Fibroblast of skin of scalp (primary cell): ENCODE measurements at regions not wholly inside any gene's neighbourhood (a gene's known extent, or its start where the extent isn't known, plus 50 kb on each side); places are given as distances from the start of the nearest gene placed in this dataset.

ENCODE experiments used
- DNase-seq: peaks from one replicate; pipeline ENCODE4 v3.0.0-alpha.2; 2013

GRCh38 chr11:45037434-45038005, 86.8 kb upstream of the TP53I11 start:
- no peak for DNase-seq

DNA sequence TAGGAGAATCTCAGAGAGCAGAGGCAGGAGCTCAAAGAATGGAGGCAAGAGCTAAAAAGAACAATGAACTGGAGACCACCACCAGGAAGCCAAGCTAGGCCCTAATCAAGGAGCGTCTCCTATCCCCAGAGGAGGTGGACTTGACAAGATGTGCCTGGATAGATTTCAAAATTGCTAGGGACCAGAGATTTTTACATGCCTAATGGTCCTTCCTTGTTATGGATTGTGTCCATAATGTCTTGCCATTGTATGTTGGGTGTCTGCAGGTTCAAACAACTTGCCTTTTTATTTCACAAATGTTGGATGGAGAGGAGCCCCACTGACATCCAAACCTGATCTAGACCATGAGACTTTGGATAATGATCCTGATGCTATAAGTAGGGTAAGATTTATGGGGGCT, 88.2 kb upstream of the TP53I11 start:
- DNase-seq, result no peak

DNA sequence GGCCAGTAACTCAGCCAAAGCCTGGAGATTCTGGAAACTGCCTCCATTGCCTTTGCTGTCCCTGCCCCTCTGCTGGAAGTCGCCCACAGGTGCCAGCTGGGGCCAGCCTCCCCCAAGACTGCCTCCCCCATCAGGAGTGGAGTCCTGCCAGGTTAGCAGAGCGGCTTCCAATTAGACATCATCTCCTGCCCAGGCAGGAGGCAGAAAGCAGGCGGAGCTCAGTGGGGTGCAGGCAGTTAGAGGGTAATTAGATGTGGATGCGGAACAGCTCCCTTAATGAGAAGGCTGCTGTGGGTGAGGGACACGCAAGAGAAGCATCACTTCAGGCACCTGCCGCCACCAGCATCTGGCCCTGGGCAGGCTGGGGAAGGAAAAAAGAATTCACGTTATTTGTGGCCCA, 90.9 kb upstream of the TP53I11 start:
- no peak for DNase-seq

DNA sequence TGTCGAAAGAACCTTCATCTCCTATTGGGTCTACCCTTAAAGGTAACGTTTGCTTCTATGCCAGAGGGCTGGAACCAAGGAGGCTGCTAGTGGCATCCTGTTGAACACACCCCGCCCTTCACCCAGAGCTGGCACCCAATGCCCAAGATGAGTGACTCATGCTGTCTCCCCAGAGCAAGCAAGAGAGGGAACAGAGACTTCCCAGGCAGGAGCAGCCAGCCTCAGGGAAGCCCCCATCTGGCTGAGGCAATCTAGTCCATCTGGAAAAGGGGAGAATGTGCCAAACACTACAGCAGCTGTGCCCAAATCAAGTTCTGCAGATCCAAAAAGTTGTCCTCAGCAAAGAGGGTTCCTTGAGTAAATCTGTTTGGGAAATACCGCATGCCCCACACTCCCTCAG, 91.9 kb upstream of the TP53I11 start:
- no peak for DNase-seq

GRCh38 chr11:45043755-45044475, 93.2 kb upstream of the TP53I11 start:
- DNase-seq, result no peak

GRCh38 chr11:45045683-45046471, 95.2 kb upstream of the TP53I11 start:
- DNase-seq, result peak; percentile 32

DNA sequence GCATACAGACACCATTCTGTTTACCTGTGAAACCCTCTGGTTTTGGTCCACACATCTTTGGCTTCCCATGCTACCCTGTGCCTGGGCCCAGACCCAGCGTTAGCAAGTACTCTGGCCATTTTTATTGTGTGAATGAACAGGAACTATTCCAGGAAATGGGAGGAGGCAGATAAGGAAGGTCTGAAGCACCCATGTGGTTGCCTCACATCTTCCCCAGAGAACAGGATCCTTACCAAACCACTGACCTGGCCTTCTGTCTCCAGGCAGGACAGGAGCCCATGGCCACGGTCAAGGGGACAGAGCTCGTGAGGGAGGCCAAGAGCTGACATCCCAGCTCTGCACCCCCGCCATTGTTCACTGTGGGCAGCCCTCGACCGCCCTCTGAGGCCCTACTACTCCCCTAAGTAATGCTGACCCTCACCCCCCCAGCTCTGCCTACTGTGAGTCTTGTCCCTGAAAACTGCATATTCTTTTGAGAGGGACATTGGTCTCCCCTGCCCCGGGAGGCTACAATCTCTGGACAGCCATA, 97.7 kb upstream of the TP53I11 start:
- no peak for DNase-seq

DNA sequence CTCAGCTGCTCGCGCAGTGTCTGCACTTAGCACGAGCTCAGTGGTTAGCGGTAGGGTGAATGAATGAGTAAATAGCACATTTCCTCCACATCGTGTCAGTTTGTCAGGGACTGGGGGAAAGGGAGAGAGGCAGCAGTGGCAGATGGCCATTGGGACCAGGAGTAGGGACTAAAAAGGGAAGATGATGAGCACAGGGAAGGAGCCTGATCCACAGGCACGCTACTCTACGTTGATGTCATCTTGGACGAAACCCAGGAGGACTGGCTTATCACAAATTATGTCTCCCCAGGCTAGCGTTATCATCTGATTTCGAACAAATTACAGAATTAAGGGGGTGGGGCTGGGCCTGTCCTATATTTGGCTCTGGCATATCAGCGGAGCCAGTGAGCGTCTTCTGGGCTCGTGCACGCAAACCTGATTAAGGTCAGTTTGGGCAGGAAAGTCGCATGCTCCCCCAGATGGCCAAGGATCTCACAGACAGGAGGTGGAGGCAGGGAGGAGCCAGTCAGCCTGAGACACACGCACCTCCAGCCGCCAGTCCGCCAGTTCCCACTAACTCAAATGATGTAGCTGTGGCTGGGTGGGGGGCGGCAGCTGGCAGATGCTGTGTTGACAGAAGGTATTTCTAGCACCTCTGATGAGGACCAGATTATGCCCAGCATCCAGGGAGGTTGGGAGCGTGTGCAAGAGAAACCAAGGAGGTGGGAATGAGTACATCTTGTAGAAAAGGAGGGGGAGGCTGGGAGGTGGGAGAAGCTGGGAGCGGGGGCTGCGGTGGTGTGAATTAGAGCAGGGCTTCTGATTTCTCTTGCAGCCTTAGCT, 97.4 kb upstream of the PRDM11 start:
- DNase-seq, result peak; percentile 56

DNA sequence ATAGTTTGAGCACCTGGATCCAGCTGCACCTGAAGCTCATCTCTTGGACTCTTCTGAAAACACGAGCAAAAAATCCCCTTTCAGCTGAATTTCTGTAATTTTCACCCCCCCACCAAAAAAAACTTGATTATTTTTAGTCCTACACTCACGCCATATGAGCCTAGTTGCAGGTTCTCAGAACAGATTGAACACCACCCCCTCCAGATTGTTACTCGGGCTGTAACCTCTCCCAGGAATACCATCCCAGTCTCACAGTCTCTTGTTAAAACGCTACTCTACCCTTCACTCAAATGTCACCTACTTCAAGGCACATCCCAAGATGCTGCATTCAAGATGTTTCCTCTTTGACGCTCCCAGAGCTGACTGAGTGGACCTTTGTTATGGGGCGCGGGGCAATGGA, 96.3 kb upstream of the PRDM11 start:
- DNase-seq, result no peak

DNA sequence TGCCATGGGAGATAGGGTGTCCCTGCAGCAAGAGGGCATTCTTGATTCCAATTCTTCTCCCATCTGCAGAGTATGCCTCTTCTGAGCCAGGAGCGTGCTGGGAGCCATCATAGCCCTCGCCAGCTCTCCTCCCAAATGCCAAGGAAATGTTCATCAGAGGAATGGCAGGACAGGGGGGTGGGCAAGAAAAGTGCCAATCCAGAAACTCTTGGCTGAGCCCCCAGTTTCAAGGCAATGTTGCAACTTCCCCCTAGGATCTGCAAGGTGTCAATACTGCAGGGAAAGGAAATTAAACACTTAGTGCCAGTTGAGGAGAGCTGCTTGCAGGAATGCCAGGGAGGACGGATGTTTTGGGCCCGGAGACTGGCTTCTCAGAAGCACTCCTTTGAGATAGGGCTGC, 94.8 kb upstream of the PRDM11 start:
- no peak for DNase-seq

DNA sequence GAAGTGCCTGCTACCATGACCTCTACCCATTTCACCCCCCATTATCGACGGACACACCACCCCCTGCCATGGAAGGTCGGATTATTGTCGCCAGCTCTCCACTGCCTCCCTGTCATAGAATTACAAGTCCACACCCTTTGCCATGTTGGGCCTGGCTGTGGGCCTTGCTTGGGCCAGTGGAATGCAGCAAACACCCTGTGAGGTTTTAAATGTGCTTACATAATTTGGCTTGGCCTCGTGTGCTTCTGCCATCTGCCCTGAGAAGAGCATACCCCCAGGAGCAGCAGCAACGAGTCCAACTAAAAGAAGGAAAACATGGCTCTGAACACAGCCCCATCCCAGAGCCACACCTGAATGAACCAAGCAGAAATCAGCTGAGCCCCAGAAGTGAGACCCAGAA, 94.1 kb upstream of the PRDM11 start:
- DNase-seq, result no peak

DNA sequence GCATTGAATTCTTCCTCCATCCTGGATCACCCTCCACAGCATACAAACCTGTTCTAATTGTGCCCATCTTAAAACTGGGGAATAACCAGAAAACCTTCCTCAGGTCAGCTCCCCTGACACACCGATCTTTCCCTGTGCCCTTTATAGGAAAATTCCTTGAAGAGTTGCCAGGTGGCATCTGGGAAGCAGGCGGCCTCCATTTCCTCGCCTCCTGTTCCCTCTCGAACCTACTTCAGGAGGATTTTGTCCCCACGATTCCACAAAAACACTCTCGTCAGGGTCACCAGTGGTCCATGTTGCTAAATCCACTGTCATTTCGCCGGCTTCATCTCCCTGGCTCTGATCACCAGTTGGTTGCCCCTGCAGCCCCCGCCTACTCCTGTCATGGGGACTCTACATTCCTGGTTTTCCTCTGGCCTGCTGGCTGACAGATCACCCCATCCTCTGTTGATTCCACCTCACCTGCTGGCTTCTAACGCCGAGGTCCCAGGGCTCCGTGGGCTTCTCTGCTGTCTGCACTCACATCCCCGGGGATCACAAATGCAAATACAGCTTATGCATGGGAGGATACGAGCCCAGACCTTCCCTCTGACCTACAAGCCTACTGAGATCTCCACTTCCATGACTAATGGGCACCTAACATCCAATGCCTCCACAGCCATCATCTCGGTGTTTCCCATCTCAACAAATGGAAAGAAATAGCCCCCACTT, 92.5 kb upstream of the PRDM11 start:
- no peak for DNase-seq

- no peak for DNase-seq
Observed at GRCh38 chr11:45054956-45055355, 91.5 kb upstream of the PRDM11 start.

GRCh38 chr11:45056529-45056928, 89.9 kb upstream of the PRDM11 start:
- DNase-seq, result no peak

GRCh38 chr11:45057938-45058646, 88.3 kb upstream of the PRDM11 start:
- DNase-seq, result no peak

- no peak for DNase-seq
Observed at GRCh38 chr11:45058647-45058950, 87.8 kb upstream of the PRDM11 start.

DNA sequence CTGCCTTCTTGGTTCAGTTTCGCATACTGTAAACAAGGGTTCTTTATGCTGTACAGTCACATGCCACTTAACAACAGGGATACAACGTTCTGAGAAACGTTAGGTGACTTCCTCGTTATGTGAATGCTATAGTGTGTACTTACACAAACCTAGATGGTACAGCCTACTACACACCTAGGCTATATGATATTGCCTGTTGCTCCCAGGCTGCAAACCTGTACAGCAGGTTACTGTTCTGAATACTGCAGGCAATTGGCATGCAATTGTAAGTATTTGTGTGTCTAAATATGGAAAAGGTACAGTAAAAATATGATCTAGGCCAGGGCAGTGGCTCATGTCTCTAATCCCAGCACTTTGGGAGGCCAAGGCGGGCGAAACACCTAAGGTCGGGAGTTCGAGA, 85.7 kb upstream of the PRDM11 start:
- no peak for DNase-seq

DNA sequence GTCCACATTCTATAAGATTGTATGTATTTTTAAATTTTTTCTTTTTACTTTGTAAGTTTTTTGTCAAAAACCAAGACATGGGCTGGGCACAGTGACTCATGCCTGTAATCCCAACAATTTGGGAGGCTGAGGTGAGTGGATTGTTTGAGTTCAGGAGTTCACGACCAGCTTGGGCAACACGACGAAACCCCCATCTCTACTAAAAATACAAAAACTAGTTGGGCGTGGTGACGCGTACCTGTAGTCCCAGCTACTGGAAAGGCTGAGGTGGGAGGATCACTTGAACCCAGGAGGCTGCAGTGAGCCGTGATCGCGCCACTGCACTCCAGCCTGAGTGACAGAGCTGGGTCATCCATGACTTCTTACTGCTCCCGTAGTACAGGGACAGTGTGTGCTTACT, 84.8 kb upstream of the PRDM11 start:
- no peak for DNase-seq

DNA sequence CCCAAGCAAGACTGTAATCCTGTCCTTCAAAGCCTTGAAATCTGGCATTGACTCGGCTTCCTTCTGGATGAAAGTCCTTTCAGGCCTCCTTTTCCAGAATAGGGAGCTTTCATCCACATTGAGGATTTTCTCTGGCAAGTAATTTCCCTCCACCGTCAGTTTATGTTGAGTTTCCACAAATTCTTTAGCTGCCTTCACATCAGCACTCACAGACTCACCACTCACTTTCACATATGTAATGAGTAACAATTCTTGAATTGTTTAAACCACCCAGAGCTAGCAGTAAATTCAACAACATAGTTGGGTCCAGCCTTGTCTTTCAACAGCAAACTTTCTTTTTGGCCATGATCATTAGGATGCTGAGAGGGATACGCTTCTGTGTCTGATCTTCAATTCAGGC, 84.3 kb upstream of the PRDM11 start:
- no peak for DNase-seq

DNA sequence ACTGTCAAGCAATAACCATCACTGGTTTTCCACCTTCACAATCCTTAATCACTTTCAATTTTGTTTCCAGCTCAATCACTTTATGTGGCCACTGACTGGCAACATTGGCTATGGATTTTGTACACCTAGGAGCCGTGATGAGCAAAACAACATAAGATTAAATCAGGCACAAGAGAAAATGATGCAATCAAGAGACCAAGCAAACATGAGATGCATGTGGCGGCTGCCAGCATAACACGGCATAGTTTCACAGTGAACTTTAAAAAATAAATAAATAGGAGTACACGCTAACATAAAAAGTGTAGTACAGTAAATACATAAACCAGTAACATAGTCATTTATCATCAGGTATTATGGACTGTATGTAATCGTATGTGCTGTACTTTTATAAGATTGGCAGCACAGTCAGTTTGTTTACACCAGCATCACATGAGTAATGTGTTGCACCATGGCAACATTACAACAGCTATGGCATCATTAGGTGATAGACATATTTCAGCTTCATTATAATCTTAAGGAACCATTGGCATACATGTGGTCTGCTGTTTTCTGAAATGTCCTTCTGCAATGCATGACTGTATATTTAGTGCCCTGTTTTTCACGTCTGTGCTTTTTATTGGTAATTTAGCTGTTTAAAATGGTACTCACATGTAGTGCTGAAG, 83.3 kb upstream of the PRDM11 start:
- DNase-seq, result no peak

GRCh38 chr11:45063669-45064068, 82.8 kb upstream of the PRDM11 start:
- no peak for DNase-seq
